Colonic mucosa (tissue), 4 donors: ENCODE measurements at regions not wholly inside any gene's neighbourhood (a gene's known extent, or its start where the extent isn't known, plus 50 kb on each side); places are given as distances from the start of the nearest gene placed in this dataset.

ENCODE experiments used
- DNase-seq: peaks from one replicate; pipeline ENCODE4 v3.0.0-alpha.2; 2020
- H3K27ac ChIP-seq: fragments of 200-600 bp; one replicate; pipeline ENCODE4 v1.8.0; 2021
- H3K27me3 ChIP-seq: fragments of 200-600 bp; one replicate; pipeline ENCODE4 v1.8.0; 2021
- H3K36me3 ChIP-seq: fragments of 200-600 bp; one replicate; pipeline ENCODE4 v1.8.0; 2021
- H3K4me1 ChIP-seq: fragments of 200-600 bp; one replicate; pipeline ENCODE4 v1.8.0; 2021; ENCODE audit warnings: mild to moderate bottlenecking
- H3K4me3 ChIP-seq: fragments of 200-600 bp; one replicate; pipeline ENCODE4 v1.8.0; 2021
- H3K9ac ChIP-seq, 2 donors: one replicate each; pipeline ENCODE4 v1.7.0; 2013; ENCODE audit warnings: control low read depth in 2 of 2, low read depth in 2 of 2, low read length in 2 of 2
- H3K9me3 ChIP-seq: fragments of 200-600 bp; one replicate; pipeline ENCODE4 v1.8.0; 2021
- CTCF ChIP-seq: fragments of 200-600 bp; IDR thresholded peaks from one replicate; pipeline ENCODE4 v1.8.0; 2022; ENCODE audit warnings: antibody characterized with exemption, mild to moderate bottlenecking
- intact Hi-C: fragments of 100-400 bp; cut with DNase I; formaldehyde crosslinking; loops from one replicate; pipeline ENCODE4 v1.14.1; 2022
- donor health status: healthy.
- donor health status: DM: no; HTN: no; CAD: no.
- donor health status: DM: no; HTN: no; CAD: no.

GRCh38 chrX:13427441-13428052 lies 107.7 kb upstream of the ATXN3L start:
- TF ChIP-seq CTCF, result no peak
- no peak overlapping the region for H3K4me3 ChIP-seq
- no peaks in the 10 kb centered on the region for H3K27me3 ChIP-seq
- no peaks in the 10 kb centered on the region for H3K9me3 ChIP-seq
- H3K9ac ChIP-seq, result no peak overlapping the region
- H3K27ac ChIP-seq, result no peak overlapping the region
- DNase-seq, result no peak
- H3K36me3 ChIP-seq, result no peaks in the 10 kb centered on the region
- no peaks in the 10 kb centered on the region for H3K4me1 ChIP-seq
- intact Hi-C loops, result no loop called here

- DNase-seq, result no peak
- no peak overlapping the region for H3K27ac ChIP-seq
- no peaks in the 10 kb centered on the region for H3K4me1 ChIP-seq
- H3K4me3 ChIP-seq, result no peak overlapping the region
- H3K9ac ChIP-seq, result no peak overlapping the region
- H3K27me3 ChIP-seq, result no peaks in the 10 kb centered on the region
- H3K9me3 ChIP-seq, result no peaks in the 10 kb centered on the region
- no peak for TF ChIP-seq CTCF
- intact Hi-C loops, result no loop called here
- no peaks in the 10 kb centered on the region for H3K36me3 ChIP-seq
Measured at GRCh38 chrX:13420545-13421183, 100.8 kb upstream of the ATXN3L start.

DNA sequence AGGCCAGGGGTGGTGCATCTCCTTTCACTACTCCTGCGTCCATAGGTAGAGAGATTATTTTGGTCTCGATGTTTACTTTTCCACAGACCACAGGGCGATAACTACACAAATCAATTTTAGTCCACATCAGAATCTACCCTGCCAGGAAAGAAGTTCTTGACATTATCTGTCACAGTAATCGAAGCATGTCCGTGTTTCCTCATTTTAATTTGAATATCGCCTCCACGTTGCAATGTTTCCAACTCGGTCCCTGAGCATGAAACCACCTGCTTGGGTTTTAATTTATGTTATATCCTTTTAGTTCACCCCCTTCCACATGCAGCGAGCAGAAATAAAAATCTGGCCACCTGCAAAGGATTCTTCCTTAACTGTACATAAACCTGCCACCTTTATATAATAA lies 100.1 kb upstream of the ATXN3L start:
- no peaks in the 10 kb centered on the region for H3K27me3 ChIP-seq
- H3K9ac ChIP-seq, result no peak overlapping the region
- H3K27ac ChIP-seq, result no peak overlapping the region
- DNase-seq, result no peak
- H3K4me1 ChIP-seq, result no peaks in the 10 kb centered on the region
- H3K9me3 ChIP-seq, result no peaks in the 10 kb centered on the region
- TF ChIP-seq CTCF, result no peak
- intact Hi-C loops, result no loop called here
- H3K4me3 ChIP-seq, result no peak overlapping the region
- H3K36me3 ChIP-seq, result no peaks in the 10 kb centered on the region

DNA sequence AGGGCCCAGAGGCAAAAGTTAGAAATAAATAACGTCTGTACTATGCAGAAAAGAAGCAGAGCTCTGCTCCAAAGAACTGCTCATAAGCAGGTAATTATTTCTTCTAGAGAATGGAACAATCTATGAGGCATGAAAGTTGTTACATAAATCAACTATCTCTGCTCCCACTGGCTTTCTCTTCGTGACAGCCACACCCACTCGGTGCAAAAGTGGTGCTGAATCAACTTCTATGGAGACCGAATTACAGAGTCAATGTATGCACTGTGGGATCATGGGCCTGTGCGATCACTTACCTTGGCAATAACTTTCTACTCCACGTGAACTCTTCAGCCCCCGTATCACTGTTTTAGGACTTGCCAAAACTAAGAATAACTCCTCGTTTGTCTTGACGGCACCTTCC lies 99.4 kb upstream of the ATXN3L start:
- no peak for TF ChIP-seq CTCF
- Histone ChIP-seq H3K9ac (no peak overlapping the region), H3K27ac (no peak overlapping the region), H3K4me1 (no peaks in the 10 kb centered on the region), H3K36me3 (no peaks in the 10 kb centered on the region), H3K4me3 (no peak overlapping the region), H3K27me3 (no peaks in the 10 kb centered on the region), H3K9me3 (no peaks in the 10 kb centered on the region)
- intact Hi-C loops, result no loop called here
- DNase-seq, result no peak

GRCh38 chrX:13418126-13419097 lies 98.6 kb upstream of the ATXN3L start:
- no peaks in the 10 kb centered on the region for H3K4me1 ChIP-seq
- no peak overlapping the region for H3K27ac ChIP-seq
- intact Hi-C loops, result no loop called here
- TF ChIP-seq CTCF, result no peak
- no peak overlapping the region for H3K4me3 ChIP-seq
- no peaks in the 10 kb centered on the region for H3K27me3 ChIP-seq
- no peaks in the 10 kb centered on the region for H3K36me3 ChIP-seq
- no peaks in the 10 kb centered on the region for H3K9me3 ChIP-seq
- no peak overlapping the region for H3K9ac ChIP-seq
- DNase-seq, result no peak
